ENCODE measurements at regions not wholly inside any gene's neighbourhood (a gene's known extent, or its start where the extent isn't known, plus 50 kb on each side); places are given as distances from the start of the nearest gene placed in this dataset.

DNA sequence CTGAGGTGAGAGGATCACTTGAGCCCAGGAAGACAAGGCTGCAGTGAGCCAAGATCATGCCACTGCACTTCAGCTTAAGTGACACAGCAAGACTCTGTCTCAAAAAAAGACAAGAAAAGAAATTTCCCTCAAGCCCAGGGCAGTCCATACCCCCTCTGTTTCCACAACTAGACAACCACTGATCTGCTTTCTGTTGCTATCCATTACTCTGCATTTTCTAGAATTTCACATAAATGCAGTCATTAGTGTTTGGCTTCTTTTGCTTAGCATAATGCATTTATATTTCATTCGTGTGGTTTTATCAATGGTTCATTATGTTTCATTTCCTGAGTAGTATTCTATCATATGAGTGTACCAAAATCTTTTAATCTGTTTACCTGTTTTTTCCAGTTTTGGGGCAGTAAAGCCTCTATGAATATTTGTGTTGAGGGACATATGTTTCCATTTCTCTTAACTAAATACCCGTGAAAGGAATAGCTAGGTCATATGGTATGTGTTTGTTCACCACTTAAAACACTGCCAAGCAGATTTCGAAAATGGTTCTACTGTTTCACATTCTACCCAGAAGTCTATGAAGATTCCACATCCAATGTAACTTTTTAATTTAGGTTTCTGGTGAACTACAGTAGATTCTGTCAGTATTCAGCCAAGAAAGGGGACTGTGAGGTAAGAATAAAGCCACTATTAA is 271.8 kb downstream of the ZNF608 start:
- Histone ChIP-seq H3K9ac (replicated peaks; ENCODE audit: extremely low read depth, insufficient read depth, low read length) (no peak overlapping the region), H3K36me3 (ENCODE audit: control insufficient read depth in 2 of 2, extremely low read depth in 1 of 2, insufficient read depth in 2 of 2, low read length in 2 of 2) (no peaks in the 10 kb centered on the region), H4K20me1 (replicated peaks; ENCODE audit: control insufficient read depth, extremely low read depth, insufficient read depth, low read length) (no peaks in the 10 kb centered on the region), H3K4me1 (ENCODE audit: control insufficient read depth, extremely low read depth, insufficient read depth, low read length) (no peaks in the 10 kb centered on the region), H3K9me3 (replicated peaks; ENCODE audit: control insufficient read depth, insufficient read depth, low read length) (no peaks in the 10 kb centered on the region), H3K4me2 (ENCODE audit: insufficient read depth, low read length) (no peak overlapping the region), H3K27ac (ENCODE audit: insufficient read depth, low read depth, low read length) (no peak overlapping the region), H3K79me2 (ENCODE audit: control insufficient read depth, insufficient read depth, low read length) (no peaks in the 10 kb centered on the region), H3K4me3 (replicated peaks in 1 of 3; ENCODE audit: insufficient read depth in 1 of 3, low read depth in 1 of 3, low read length in 3 of 3) (no peak overlapping the region), H3K27me3 (ENCODE audit: control insufficient read depth in 2 of 2, insufficient read depth in 2 of 2, low read length in 2 of 2) (no peaks in the 10 kb centered on the region), H2AFZ (ENCODE audit: low read depth, low read length) (no peak overlapping the region), H3K9me1 (replicated peaks; ENCODE audit: control insufficient read depth, extremely low read depth, insufficient read depth, low read length) (no peaks in the 10 kb centered on the region)
- no peak for TF ChIP-seq GATA2 (IDR thresholded peaks at IDR 0.05; ENCODE audit: insufficient read depth, insufficient read length, low read depth, low read length)
- ChIA-PET POLR2A (no interaction called here), CTCF (interaction anchor here (0.8 to 1.9 kb wide), 2 partner anchors 16 to 20 kb away, joined by 3 to 5 read pairs; no protein-coding TSS in a partner anchor)
- no TSS peak for BruUV-seq (replicated peaks)
- no peak for DNase-seq (ENCODE audit: low read depth, low spot score)
- no peak for FAIRE-seq
- dilution Hi-C loops (cut with MboI; ENCODE audit: extremely low pct_ligation_motif_present, low sequenced_read_pairs) (no loop called here), intact Hi-C loops (cut with micrococcal nuclease) (no loop called here)

DNA sequence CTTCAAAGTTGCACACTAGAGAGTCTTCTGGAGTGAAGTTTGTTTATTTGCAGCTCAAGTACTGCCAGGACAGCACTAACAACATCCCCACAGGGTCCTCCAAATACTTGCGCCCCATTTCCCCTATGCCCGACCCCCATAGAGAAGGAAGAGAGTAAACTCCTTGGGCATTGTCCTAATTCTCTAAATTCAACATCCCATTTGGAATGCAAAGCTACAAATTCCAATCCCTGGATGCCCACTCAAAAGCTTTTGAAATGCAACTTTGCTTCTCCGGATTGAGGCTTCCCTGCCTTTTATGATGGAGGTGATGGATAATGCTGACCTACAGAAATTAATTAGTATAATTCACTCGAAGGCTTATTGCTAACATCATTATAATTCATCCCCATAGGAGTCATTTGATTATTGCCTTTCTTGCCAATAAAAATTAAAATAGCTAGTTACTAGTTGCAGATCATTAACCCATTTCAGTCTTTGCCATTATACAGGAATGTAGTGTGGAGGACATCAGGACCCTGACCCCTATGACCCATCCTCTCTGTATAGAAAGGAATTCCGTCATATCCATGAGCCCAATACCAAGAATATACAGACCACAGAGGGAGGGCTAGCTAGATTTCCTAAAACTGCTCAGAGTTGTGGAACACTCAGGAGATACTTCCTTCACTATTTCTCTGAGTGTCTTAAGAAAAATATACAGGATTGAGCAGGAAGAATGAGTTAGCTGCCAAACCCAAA is 277.6 kb downstream of the ZNF608 start:
- Histone ChIP-seq H3K9me3 (replicated peaks; ENCODE audit: control insufficient read depth, insufficient read depth, low read length) (no peaks in the 10 kb centered on the region), H3K4me3 (replicated peaks in 1 of 3; ENCODE audit: insufficient read depth in 1 of 3, low read depth in 1 of 3, low read length in 3 of 3) (no peak overlapping the region), H3K9ac (replicated peaks; ENCODE audit: extremely low read depth, insufficient read depth, low read length) (no peak overlapping the region), H3K79me2 (ENCODE audit: control insufficient read depth, insufficient read depth, low read length) (no peaks in the 10 kb centered on the region), H3K4me1 (ENCODE audit: control insufficient read depth, extremely low read depth, insufficient read depth, low read length) (no peaks in the 10 kb centered on the region), H3K4me2 (ENCODE audit: insufficient read depth, low read length) (no peak overlapping the region), H2AFZ (ENCODE audit: low read depth, low read length) (no peak overlapping the region), H3K36me3 (ENCODE audit: control insufficient read depth in 2 of 2, extremely low read depth in 1 of 2, insufficient read depth in 2 of 2, low read length in 2 of 2) (no peaks in the 10 kb centered on the region), H3K9me1 (replicated peaks; ENCODE audit: control insufficient read depth, extremely low read depth, insufficient read depth, low read length) (no peaks in the 10 kb centered on the region), H4K20me1 (replicated peaks; ENCODE audit: control insufficient read depth, extremely low read depth, insufficient read depth, low read length) (no peaks in the 10 kb centered on the region), H3K27me3 (ENCODE audit: control insufficient read depth in 2 of 2, insufficient read depth in 2 of 2, low read length in 2 of 2) (no peaks in the 10 kb centered on the region), H3K27ac (ENCODE audit: insufficient read depth, low read depth, low read length) (no peak overlapping the region)
- CTCF ChIA-PET, result no interaction called here
- intact Hi-C loops (cut with micrococcal nuclease), result no loop called here
- TF ChIP-seq EZH2 (IDR thresholded peaks at IDR 0.05; ENCODE audit: borderline replicate concordance, low read depth, low read length, severe bottlenecking) (no peak), GATA2 (IDR thresholded peaks at IDR 0.05; ENCODE audit: insufficient read depth, insufficient read length, low read depth, low read length) (no peak), MYC (IDR thresholded peaks at IDR 0.05; ENCODE audit: low read depth, low read length) (no peak), FOS (IDR thresholded peaks at IDR 0.05; ENCODE audit: borderline replicate concordance, insufficient read depth, low read length) (no peak), POLR2AphosphoS5 (IDR thresholded peaks at IDR 0.05; ENCODE audit: insufficient read depth, low read depth, low read length) (no peak), JUN (IDR thresholded peaks at IDR 0.05; ENCODE audit: borderline replicate concordance, insufficient read depth, insufficient read length, low read depth) (no peak), POLR2A (IDR thresholded peaks at IDR 0.05; ENCODE audit: low read depth, low read length) (no peak)
- TF ChIP-seq, protein P1, sequence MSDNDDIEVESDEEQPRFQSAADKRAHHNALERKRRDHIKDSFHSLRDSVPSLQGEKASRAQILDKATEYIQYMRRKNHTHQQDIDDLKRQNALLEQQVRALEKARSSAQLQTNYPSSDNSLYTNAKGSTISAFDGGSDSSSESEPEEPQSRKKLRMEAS (IDR thresholded peaks at IDR 0.05; ENCODE audit: insufficient read depth, insufficient read length), result no peak
- TF ChIP-seq, protein P2, sequence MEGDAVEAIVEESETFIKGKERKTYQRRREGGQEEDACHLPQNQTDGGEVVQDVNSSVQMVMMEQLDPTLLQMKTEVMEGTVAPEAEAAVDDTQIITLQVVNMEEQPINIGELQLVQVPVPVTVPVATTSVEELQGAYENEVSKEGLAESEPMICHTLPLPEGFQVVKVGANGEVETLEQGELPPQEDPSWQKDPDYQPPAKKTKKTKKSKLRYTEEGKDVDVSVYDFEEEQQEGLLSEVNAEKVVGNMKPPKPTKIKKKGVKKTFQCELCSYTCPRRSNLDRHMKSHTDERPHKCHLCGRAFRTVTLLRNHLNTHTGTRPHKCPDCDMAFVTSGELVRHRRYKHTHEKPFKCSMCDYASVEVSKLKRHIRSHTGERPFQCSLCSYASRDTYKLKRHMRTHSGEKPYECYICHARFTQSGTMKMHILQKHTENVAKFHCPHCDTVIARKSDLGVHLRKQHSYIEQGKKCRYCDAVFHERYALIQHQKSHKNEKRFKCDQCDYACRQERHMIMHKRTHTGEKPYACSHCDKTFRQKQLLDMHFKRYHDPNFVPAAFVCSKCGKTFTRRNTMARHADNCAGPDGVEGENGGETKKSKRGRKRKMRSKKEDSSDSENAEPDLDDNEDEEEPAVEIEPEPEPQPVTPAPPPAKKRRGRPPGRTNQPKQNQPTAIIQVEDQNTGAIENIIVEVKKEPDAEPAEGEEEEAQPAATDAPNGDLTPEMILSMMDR (IDR thresholded peaks at IDR 0.05; ENCODE audit: extremely low read depth in 1 of 2, insufficient read depth in 1 of 2, low read depth in 1 of 2, low read length in 2 of 2), result no peak
- DNase-seq (ENCODE audit: low read depth, low spot score) (no peak), FAIRE-seq (no peak)
- BruUV-seq (replicated peaks), result no TSS peak
- dilution Hi-C loops (cut with MboI; ENCODE audit: extremely low pct_ligation_motif_present, low sequenced_read_pairs), result no loop called here
- POLR2A ChIA-PET, result no interaction called here

Data from endothelial cell of umbilical vein (primary cell).